ENCODE measurements at regions not wholly inside any gene's neighbourhood (a gene's known extent, or its start where the extent isn't known, plus 50 kb on each side); places are given as distances from the start of the nearest gene placed in this dataset.

- DNase-seq (ENCODE audit: low spot score in 2 of 2) = no peak
- no peak for FAIRE-seq
These were observed 119.6 kb downstream of the MTX2 start for GRCh38 chr2:176388861-176389260.

- no peak for DNase-seq (ENCODE audit: low spot score in 2 of 2)
These were observed 121.3 kb downstream of the MTX2 start for GRCh38 chr2:176390276-176391147.

GRCh38 chr2:176391148-176391419 is 121.8 kb downstream of the MTX2 start:
- no peak for DNase-seq (ENCODE audit: low spot score in 2 of 2)
- FAIRE-seq = no peak

More at GRCh38 chr2:176390276-176391147, 121.3 kb downstream of the MTX2 start:
- FAIRE-seq = no peak

- no peak for FAIRE-seq
- no peak for DNase-seq (ENCODE audit: low spot score in 2 of 2)
These were observed 123.0 kb downstream of the MTX2 start for GRCh38 chr2:176392249-176392648.

GRCh38 chr2:176392744-176393414 is 123.6 kb downstream of the MTX2 start:
- no peak for FAIRE-seq
- no peak for DNase-seq (ENCODE audit: low spot score in 2 of 2)

- no peak for FAIRE-seq
- no peak for DNase-seq (ENCODE audit: low spot score in 2 of 2)
These were observed 126.1 kb downstream of the MTX2 start for GRCh38 chr2:176395273-176395854.

GRCh38 chr2:176398243-176399073 is 129.2 kb downstream of the MTX2 start:
- FAIRE-seq = no peak
- DNase-seq (ENCODE audit: low spot score in 2 of 2) = no peak

- DNase-seq (ENCODE audit: low spot score in 2 of 2) = no peak
- FAIRE-seq = no peak
These were observed 129.9 kb downstream of the MTX2 start for GRCh38 chr2:176399074-176399598.

- FAIRE-seq (no peak), DNase-seq (ENCODE audit: low spot score in 2 of 2) (no peak)
These were observed 136.2 kb downstream of the MTX2 start for GRCh38 chr2:176405477-176405876.

GRCh38 chr2:176407706-176408105 is 138.5 kb downstream of the MTX2 start:
- FAIRE-seq (no peak), DNase-seq (ENCODE audit: low spot score in 2 of 2) (no peak)

- DNase-seq (ENCODE audit: low spot score in 2 of 2) (no peak), FAIRE-seq (no peak)
These were observed 140.4 kb downstream of the MTX2 start for GRCh38 chr2:176409671-176410070.

- DNase-seq (ENCODE audit: low spot score in 2 of 2) (no peak), FAIRE-seq (no peak)
These were observed 142.9 kb downstream of the MTX2 start for GRCh38 chr2:176412136-176412535.

GRCh38 chr2:176413786-176414185 is 144.5 kb downstream of the MTX2 start:
- FAIRE-seq (no peak), DNase-seq (ENCODE audit: low spot score in 2 of 2) (no peak)

GRCh38 chr2:176414641-176415040 is 145.4 kb downstream of the MTX2 start:
- DNase-seq (ENCODE audit: low spot score in 2 of 2) (no peak), FAIRE-seq (no peak)

GRCh38 chr2:176415174-176415895 is 146.1 kb downstream of the MTX2 start:
- DNase-seq (ENCODE audit: low spot score in 2 of 2) (no peak), FAIRE-seq (no peak)

GRCh38 chr2:176415937-176416499 is 146.8 kb downstream of the MTX2 start:
- FAIRE-seq (no peak), DNase-seq (ENCODE audit: low spot score in 2 of 2) (no peak)

GRCh38 chr2:176418768-176419167 is 149.5 kb downstream of the MTX2 start:
- FAIRE-seq = no peak

GRCh38 chr2:176419591-176420071 is 150.4 kb downstream of the MTX2 start:
- DNase-seq (ENCODE audit: low spot score in 2 of 2) = no peak
- no peak for FAIRE-seq

More at GRCh38 chr2:176418768-176419167, 149.5 kb downstream of the MTX2 start:
- DNase-seq (ENCODE audit: low spot score in 2 of 2) = no peak

GRCh38 chr2:176421297-176422050 is 152.2 kb downstream of the MTX2 start:
- DNase-seq (ENCODE audit: low spot score in 2 of 2) (no peak), FAIRE-seq (no peak)
